GM12891 (cell line): ENCODE measurements at regions not wholly inside any gene's neighbourhood (a gene's known extent, or its start where the extent isn't known, plus 50 kb on each side); places are given as distances from the start of the nearest gene placed in this dataset.

Experiments used
- POLR2A ChIP-seq: IDR thresholded peaks from 2 replicates; pipeline ENCODE4 v1.6.1; 2011; ENCODE audit warnings: low read depth, low read length, control low read depth
- POLR2AphosphoS5 ChIP-seq: IDR thresholded peaks from 2 replicates; pipeline ENCODE4 v1.6.1; 2011; ENCODE audit warnings: low read depth, low read length, control low read depth
- POU2F2 ChIP-seq: IDR thresholded peaks from 2 replicates; pipeline ENCODE4 v1.6.1; 2011; ENCODE audit warnings: low read depth, mild to moderate bottlenecking, control low read depth, low read length, moderate library complexity
- SPI1 ChIP-seq: IDR thresholded peaks from 2 replicates; pipeline ENCODE4 v1.6.1; 2011; ENCODE audit warnings: low read depth, low read length, control low read depth
- TAF1 ChIP-seq: IDR thresholded peaks from 2 replicates; pipeline ENCODE4 v1.6.1; 2011; ENCODE audit warnings: low read depth, low read length, control low read depth

GRCh38 chr12:125889742-125890141 is 824.5 kb downstream of the AACS start:
- TF ChIP-seq POLR2AphosphoS5, result no peak
- TF ChIP-seq POLR2A, result no peak
- TF ChIP-seq TAF1, result no peak
- TF ChIP-seq SPI1, result no peak
- TF ChIP-seq POU2F2, result no peak
